Upper lobe of left lung (tissue), 6 donors: ENCODE measurements at regions not wholly inside any gene's neighbourhood (a gene's known extent, or its start where the extent isn't known, plus 50 kb on each side); places are given as distances from the start of the nearest gene placed in this dataset.

Source experiments
- ATAC-seq, 2 donors: fragments of 200-7000 bp; cut with Tn5 transposase; one replicate each; pipeline ENCODE4 v1.9.1; 2022; ENCODE audit warnings: mild to moderate bottlenecking in 2 of 2, moderate library complexity in 2 of 2; ENCODE audit not compliant: low FRiP score in 2 of 2
- DNase-seq, 2 donors: peaks; one replicate each; pipeline ENCODE4 v3.0.0-alpha.2; 2019 to 2020
- H3K27ac ChIP-seq, 4 donors: fragments of 200-600 bp; sonication (generic); one replicate each; pipeline ENCODE4 v1.5.1; 2016 to 2019
- H3K27me3 ChIP-seq, 4 donors: fragments of 200-600 bp; sonication (generic); one replicate each; pipeline ENCODE4 v1.5.1; 2017 to 2019
- H3K36me3 ChIP-seq, 4 donors: fragments of 200-600 bp; sonication (generic); one replicate each; pipeline ENCODE4 v1.5.1; 2016 to 2019
- H3K4me1 ChIP-seq, 4 donors: fragments of 200-600 bp; sonication (generic); one replicate each; pipeline ENCODE4 v1.5.1; 2018 to 2019
- H3K4me3 ChIP-seq, 4 donors: fragments of 200-600 bp; sonication (generic); one replicate each; pipeline ENCODE4 v1.5.1; 2017 to 2019; ENCODE audit warnings: mild to moderate bottlenecking in 2 of 4, moderate library complexity in 1 of 4
- H3K9me3 ChIP-seq, 4 donors: fragments of 200-600 bp; sonication (generic); one replicate each; pipeline ENCODE4 v1.5.1; 2018 to 2019
- CTCF ChIP-seq, 6 experiments: fragments of 450-650 bp in 4 of 6; fragments of 200-600 bp in 2 of 6; sonication (generic) in 2 of 6; IDR thresholded peaks; one replicate each; pipeline ENCODE4 v1.5.1; 2016 to 2019; ENCODE audit warnings: antibody characterized with exemption in 6 of 6
- EP300 ChIP-seq, 4 donors: sonication (generic); formaldehyde crosslinking; IDR thresholded peaks; one replicate each; pipeline ENCODE4 v1.5.1; 2017; ENCODE audit warnings: antibody characterized with exemption in 4 of 4, control low read depth in 2 of 4
- POLR2A ChIP-seq, 4 donors: fragments of 450-650 bp; IDR thresholded peaks; one replicate each; pipeline ENCODE4 v1.5.1; 2016 to 2017; ENCODE audit warnings: antibody characterized with exemption in 4 of 4, mild to moderate bottlenecking in 2 of 4
- POLR2AphosphoS5 ChIP-seq, 2 donors: sonication (generic); formaldehyde crosslinking; IDR thresholded peaks; one replicate each; pipeline ENCODE4 v1.5.1; 2017; ENCODE audit warnings: antibody characterized with exemption in 2 of 2
- WGBS, 2 donors: methylation state at CpG; one replicate each; pipeline ENCODE4 v1.1.5; 2017 to 2018; 5-methylcytosine and 5-hydroxymethylcytosine counted together
- donor health status: DM: no; HTN: no; CAD: no; lungs with moderate emphysema.
- donor health status: DM: no; HTN: yes; CAD: no; lungs with severe emphysema.

DNA sequence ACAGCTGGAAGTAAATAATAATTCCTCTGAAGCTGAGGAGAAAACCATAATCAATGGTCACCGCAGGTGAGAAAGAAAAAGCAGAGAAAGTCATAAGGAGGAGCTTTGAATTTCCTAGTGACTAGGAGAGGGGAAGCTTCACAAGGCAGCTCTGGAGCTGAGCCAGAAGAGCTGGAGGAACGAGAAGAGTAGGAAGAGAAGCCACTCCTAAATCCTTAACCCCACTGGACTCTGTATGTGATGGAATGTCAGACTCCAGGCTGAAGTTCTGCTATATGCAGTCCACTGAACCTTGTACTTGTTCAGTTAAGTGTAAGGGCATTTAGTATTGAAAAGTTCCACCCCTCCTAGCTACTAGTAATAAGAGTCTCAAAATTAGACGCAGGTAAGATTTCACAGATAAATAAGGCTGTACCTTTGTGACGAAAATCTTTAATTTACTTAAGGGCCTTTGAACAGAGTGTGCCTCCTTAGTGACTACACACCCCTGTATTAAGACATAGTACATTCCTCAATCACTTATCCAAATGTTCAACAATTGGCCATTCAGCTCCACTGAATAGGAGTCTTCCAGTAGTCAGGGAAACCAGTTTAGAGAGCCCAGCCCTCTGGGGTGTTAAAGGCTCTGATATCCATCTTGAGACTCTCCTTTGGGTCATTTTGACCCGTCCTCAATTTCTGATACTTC lies 71.4 kb upstream of the UFL1 start:
- peak in 1 of 2 donors; percentile 72 for DNase-seq
- H3K4me3 ChIP-seq, result no peak overlapping the region
- peak overlapping the region in 1 of 4 donors; percentile 50 for H3K27ac ChIP-seq
- H3K36me3 ChIP-seq, result no peaks in the 10 kb centered on the region
- no peaks in the 10 kb centered on the region for H3K27me3 ChIP-seq
- no peaks in the 10 kb centered on the region for H3K4me1 ChIP-seq
- TF ChIP-seq CTCF (IDR thresholded peaks at IDR 0.05) (no peak), EP300 (IDR thresholded peaks at IDR 0.05) (no peak), POLR2A (IDR thresholded peaks at IDR 0.05) (no peak), POLR2AphosphoS5 (IDR thresholded peaks at IDR 0.05) (no peak)
- ATAC-seq, result peak; percentile 36 to 93
- no peaks in the 10 kb centered on the region for H3K9me3 ChIP-seq
- WGBS, 2 donors, result 42 to 46% methylated on average over 5 of the region's 5 CpGs

GRCh38 chr6:96450770-96451130 lies 70.9 kb upstream of the UFL1 start:
- no peak for DNase-seq
- Histone ChIP-seq H3K4me3 (no peak overlapping the region), H3K27ac (peak overlapping the region in 1 of 4 donors; percentile 50), H3K4me1 (no peaks in the 10 kb centered on the region), H3K27me3 (no peaks in the 10 kb centered on the region), H3K36me3 (no peaks in the 10 kb centered on the region), H3K9me3 (no peaks in the 10 kb centered on the region)
- peak in 1 of 2 donors; percentile 21 for ATAC-seq
- TF ChIP-seq POLR2A (IDR thresholded peaks at IDR 0.05) (no peak), EP300 (IDR thresholded peaks at IDR 0.05) (no peak), POLR2AphosphoS5 (IDR thresholded peaks at IDR 0.05) (no peak), CTCF (IDR thresholded peaks at IDR 0.05) (no peak)

- WGBS, 2 donors, result 71 to 80% methylated on average over 4 of the region's 4 CpGs
- Histone ChIP-seq H3K9me3 (no peaks in the 10 kb centered on the region), H3K4me3 (no peak overlapping the region), H3K4me1 (no peaks in the 10 kb centered on the region), H3K27ac (no peak overlapping the region), H3K27me3 (no peaks in the 10 kb centered on the region), H3K36me3 (no peaks in the 10 kb centered on the region)
- DNase-seq, result no peak
- TF ChIP-seq POLR2AphosphoS5 (IDR thresholded peaks at IDR 0.05) (no peak), EP300 (IDR thresholded peaks at IDR 0.05) (no peak), POLR2A (IDR thresholded peaks at IDR 0.05) (no peak), CTCF (IDR thresholded peaks at IDR 0.05) (no peak)
- ATAC-seq, result no peak
Observed at GRCh38 chr6:96458771-96459170, 62.8 kb upstream of the UFL1 start.

DNA sequence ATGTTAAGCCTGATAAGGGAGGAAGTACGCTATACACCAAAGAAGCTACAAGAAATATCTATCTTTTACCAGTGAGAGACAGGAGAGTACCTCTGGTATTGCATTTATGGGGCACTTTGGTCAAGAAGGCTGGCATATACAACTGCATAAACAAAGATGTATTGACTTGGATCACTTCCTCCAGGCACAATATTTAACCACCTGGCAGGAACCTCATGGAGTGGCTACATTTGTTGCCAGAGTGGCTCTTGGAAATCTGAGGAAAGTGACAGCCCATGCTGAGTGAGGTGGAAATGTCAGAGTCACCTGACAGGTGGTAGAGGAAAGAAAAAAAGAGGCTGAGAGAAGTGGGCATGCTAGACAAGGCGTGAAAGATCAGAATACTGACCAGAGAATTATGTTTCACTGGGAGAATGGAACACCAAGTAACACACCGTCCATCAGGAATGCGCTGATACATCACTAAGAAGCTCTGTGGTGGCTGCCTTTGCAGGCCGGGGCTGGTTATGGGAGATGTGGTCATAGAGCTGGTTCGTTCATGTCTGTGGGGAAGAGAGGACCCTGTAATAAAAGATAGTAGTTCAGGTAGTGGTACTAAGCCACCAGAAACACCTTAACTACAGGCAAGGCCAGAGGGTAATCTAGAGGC lies 61.4 kb upstream of the UFL1 start:
- no peaks in the 10 kb centered on the region for H3K36me3 ChIP-seq
- no peak overlapping the region for H3K27ac ChIP-seq
- DNase-seq (no peak), ATAC-seq (no peak)
- H3K27me3 ChIP-seq, result no peaks in the 10 kb centered on the region
- TF ChIP-seq CTCF (IDR thresholded peaks at IDR 0.05) (no peak), POLR2AphosphoS5 (IDR thresholded peaks at IDR 0.05) (no peak), POLR2A (IDR thresholded peaks at IDR 0.05) (no peak), EP300 (IDR thresholded peaks at IDR 0.05) (no peak)
- WGBS, 2 donors, result 87 to 89% methylated on average over 6 of the region's 6 CpGs
- no peaks in the 10 kb centered on the region for H3K4me1 ChIP-seq
- H3K9me3 ChIP-seq, result no peaks in the 10 kb centered on the region
- no peak overlapping the region for H3K4me3 ChIP-seq
